Thyroid gland (tissue), 4 donors: ENCODE measurements at regions not wholly inside any gene's neighbourhood (a gene's known extent, or its start where the extent isn't known, plus 50 kb on each side); places are given as distances from the start of the nearest gene placed in this dataset.

Experiments used
- DNase-seq, 2 donors: peaks; one replicate each; pipeline ENCODE4 v3.0.0-alpha.2; 2019
- H3K27ac ChIP-seq, 3 donors: fragments of 200-600 bp; sonication (generic); 1 replicate in 2 of 3; 2 replicates in 1 of 3; pipeline ENCODE4 v1.5.1; 2016 to 2019; ENCODE audit warnings: mild to moderate bottlenecking in 1 of 3, moderate library complexity in 1 of 3
- H3K27me3 ChIP-seq: fragments of 200-600 bp; sonication (generic); one replicate; pipeline ENCODE4 v1.5.1; 2019
- H3K36me3 ChIP-seq, 2 donors: fragments of 200-600 bp; sonication (generic); one replicate each; pipeline ENCODE4 v1.5.1; 2016 to 2019
- H3K4me1 ChIP-seq, 2 donors: fragments of 200-600 bp; sonication (generic); one replicate each; pipeline ENCODE4 v1.5.1; 2017 to 2019
- H3K4me3 ChIP-seq, 3 donors: fragments of 200-600 bp; sonication (generic); replicated peaks in 1 of 3; 1 replicate in 2 of 3; 2 replicates in 1 of 3; pipeline ENCODE4 v1.5.1; 2016; ENCODE audit warnings: mild to moderate bottlenecking in 1 of 3
- H3K9me3 ChIP-seq: fragments of 200-600 bp; sonication (generic); one replicate; pipeline ENCODE4 v1.5.1; 2017
- POLR2A ChIP-seq, 2 donors: fragments of 450-650 bp; IDR thresholded peaks; one replicate each; pipeline ENCODE4 v1.6.1; 2017; ENCODE audit warnings: antibody characterized with exemption in 2 of 2, mild to moderate bottlenecking in 2 of 2, moderate library complexity in 1 of 2
- WGBS, 2 donors: methylation state at CpG; one replicate each; pipeline ENCODE4 v1.1.5; 2017; 5-methylcytosine and 5-hydroxymethylcytosine counted together
- intact Hi-C: fragments of 100-400 bp; cut with DNase I; formaldehyde crosslinking; loops from one replicate; pipeline ENCODE4 v1.15.1; 2023
- TF ChIP-seq, protein P1 (sequence below), 6 experiments: fragments of 200-600 bp in 3 of 6; fragments of 450-650 bp in 3 of 6; sonication (generic) in 3 of 6; IDR thresholded peaks; one replicate each; pipeline ENCODE4 v1.5.1; 2016 to 2019; ENCODE audit warnings: antibody characterized with exemption in 6 of 6, mild to moderate bottlenecking in 2 of 6, inconsistent platforms in 1 of 6, moderate library complexity in 1 of 6

- TF ChIP-seq, protein P1, sequence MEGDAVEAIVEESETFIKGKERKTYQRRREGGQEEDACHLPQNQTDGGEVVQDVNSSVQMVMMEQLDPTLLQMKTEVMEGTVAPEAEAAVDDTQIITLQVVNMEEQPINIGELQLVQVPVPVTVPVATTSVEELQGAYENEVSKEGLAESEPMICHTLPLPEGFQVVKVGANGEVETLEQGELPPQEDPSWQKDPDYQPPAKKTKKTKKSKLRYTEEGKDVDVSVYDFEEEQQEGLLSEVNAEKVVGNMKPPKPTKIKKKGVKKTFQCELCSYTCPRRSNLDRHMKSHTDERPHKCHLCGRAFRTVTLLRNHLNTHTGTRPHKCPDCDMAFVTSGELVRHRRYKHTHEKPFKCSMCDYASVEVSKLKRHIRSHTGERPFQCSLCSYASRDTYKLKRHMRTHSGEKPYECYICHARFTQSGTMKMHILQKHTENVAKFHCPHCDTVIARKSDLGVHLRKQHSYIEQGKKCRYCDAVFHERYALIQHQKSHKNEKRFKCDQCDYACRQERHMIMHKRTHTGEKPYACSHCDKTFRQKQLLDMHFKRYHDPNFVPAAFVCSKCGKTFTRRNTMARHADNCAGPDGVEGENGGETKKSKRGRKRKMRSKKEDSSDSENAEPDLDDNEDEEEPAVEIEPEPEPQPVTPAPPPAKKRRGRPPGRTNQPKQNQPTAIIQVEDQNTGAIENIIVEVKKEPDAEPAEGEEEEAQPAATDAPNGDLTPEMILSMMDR (IDR thresholded peaks at IDR 0.05), result peak in 2 of 6 experiments; percentile 44 to 63
- no peak for TF ChIP-seq POLR2A (IDR thresholded peaks at IDR 0.05)
- no peaks in the 10 kb centered on the region for H3K4me1 ChIP-seq
- DNase-seq, result no peak
Observed at GRCh38 chrX:51395480-51395809, 62.8 kb downstream of the NUDT10 start.

More at GRCh38 chrX:51395480-51395809, 62.8 kb downstream of the NUDT10 start:
- intact Hi-C loops, result no loop called here
- Histone ChIP-seq H3K9me3 (no peaks in the 10 kb centered on the region), H3K27me3 (no peaks in the 10 kb centered on the region), H3K36me3 (no peaks in the 10 kb centered on the region), H3K4me3 (peak overlapping the region in 1 of 3 donors; percentile 23), H3K27ac (no peak overlapping the region)
- WGBS, 2 donors, result 15 to 18% methylated on average over 4 of the region's 4 CpGs
